Right lobe of liver (tissue), 4 donors: ENCODE measurements at regions not wholly inside any gene's neighbourhood (a gene's known extent, or its start where the extent isn't known, plus 50 kb on each side); places are given as distances from the start of the nearest gene placed in this dataset.

Experiments used
- CTCF ChIP-seq, 4 donors: fragments of 200-600 bp in 3 of 4; fragments of 450-650 bp in 1 of 4; IDR thresholded peaks; one replicate each; pipeline versions ENCODE4 v1.5.1 to v1.8.0; 2016 to 2022; ENCODE audit warnings: antibody characterized with exemption in 4 of 4, mild to moderate bottlenecking in 2 of 4
- POLR2A ChIP-seq: fragments of 450-650 bp; IDR thresholded peaks from one replicate; pipeline ENCODE4 v1.6.1; 2017; ENCODE audit warnings: antibody characterized with exemption, mild to moderate bottlenecking
- donor health status: DM: no; HTN: no; CAD: no.
- donor health status: DM: no; HTN: no; CAD: no.
- donor health status: DM: no; HTN: yes; CAD: no.

GRCh38 chr7:9778367-9778766 is 1195.3 kb upstream of the PHF14 start:
- no peak for TF ChIP-seq POLR2A
- no peak for TF ChIP-seq CTCF (IDR thresholded peaks at IDR 0.05)
